Activated naive CD8-positive, alpha-beta T cell treated with anti-CD3 and anti-CD28 coated beads, Interleukin-2, amount 10 ng/mL, durations not matched to agents 7 days and 5 days (primary cell): ENCODE measurements at regions not wholly inside any gene's neighbourhood (a gene's known extent, or its start where the extent isn't known, plus 50 kb on each side); places are given as distances from the start of the nearest gene placed in this dataset.

Source experiments
- ATAC-seq: fragments of 150-1000 bp; cut with Tn5 transposase; one replicate; pipeline ENCODE4 v1.10.0; 2021; ENCODE audit warnings: low read depth, moderate library complexity
- POLR2A ChIA-PET: fragments of 350-600 bp; sonication (Branson Sonifier 250); formaldehyde crosslinking; loops from one replicate; lab custom pipeline; 2021; ENCODE audit warnings: antibody characterized with exemption; lab: Charles Lee
- DNase-seq: peaks from one replicate; pipeline ENCODE4 v3.0.0; 2021
- H3K27ac Mint-ChIP-seq: one replicate; pipeline ENCODE4 v1.8.0; 2022; ENCODE audit warnings: mild to moderate bottlenecking, mixed read lengths
- H3K27me3 Mint-ChIP-seq: one replicate; pipeline ENCODE4 v1.8.0; 2022; ENCODE audit warnings: mild to moderate bottlenecking, moderate library complexity, mixed read lengths
- H3K36me3 Mint-ChIP-seq: one replicate; pipeline ENCODE4 v1.8.0; 2021; ENCODE audit warnings: mild to moderate bottlenecking, mixed read lengths
- H3K4me1 Mint-ChIP-seq: one replicate; pipeline ENCODE4 v1.8.0; 2021; ENCODE audit warnings: mixed read lengths
- H3K4me3 Mint-ChIP-seq: one replicate; pipeline ENCODE4 v1.8.0; 2022; ENCODE audit warnings: mild to moderate bottlenecking, moderate library complexity, mixed read lengths
- H3K9me3 Mint-ChIP-seq: one replicate; pipeline ENCODE4 v1.8.0; 2021; ENCODE audit warnings: mixed read lengths

- ATAC-seq, result no peak
- Mint-ChIP-seq H3K9me3 (peaks cover 2% of the 10 kb centered on the region), H3K36me3 (no peaks in the 10 kb centered on the region), H3K27ac (no peak overlapping the region), H3K4me1 (no peaks in the 10 kb centered on the region), H3K27me3 (no peaks in the 10 kb centered on the region), H3K4me3 (no peak overlapping the region)
- no peak for DNase-seq
- POLR2A ChIA-PET, result no interaction called here
Measured at GRCh38 chr18:27687351-27687979, 489.5 kb downstream of the CDH2 start.

GRCh38 chr18:27685807-27686412, 491.0 kb downstream of the CDH2 start:
- Mint-ChIP-seq H3K27me3 (no peaks in the 10 kb centered on the region), H3K9me3 (peaks cover 2% of the 10 kb centered on the region), H3K27ac (no peak overlapping the region), H3K4me3 (no peak overlapping the region), H3K36me3 (no peaks in the 10 kb centered on the region), H3K4me1 (no peaks in the 10 kb centered on the region)
- DNase-seq (no peak), ATAC-seq (no peak)
- POLR2A ChIA-PET, result no interaction called here

GRCh38 chr18:27685091-27685490, 491.8 kb downstream of the CDH2 start:
- Mint-ChIP-seq H3K27ac (no peak overlapping the region), H3K27me3 (no peaks in the 10 kb centered on the region), H3K9me3 (peaks cover 2% of the 10 kb centered on the region), H3K4me1 (no peaks in the 10 kb centered on the region), H3K36me3 (no peaks in the 10 kb centered on the region), H3K4me3 (no peak overlapping the region)
- POLR2A ChIA-PET, result no interaction called here
- DNase-seq, result no peak
- ATAC-seq, result no peak

- Mint-ChIP-seq H3K36me3 (peaks cover 2% of the 10 kb centered on the region), H3K27me3 (no peaks in the 10 kb centered on the region), H3K27ac (no peak overlapping the region), H3K9me3 (peaks cover 5% of the 10 kb centered on the region), H3K4me1 (no peaks in the 10 kb centered on the region), H3K4me3 (no peak overlapping the region)
- POLR2A ChIA-PET, result no interaction called here
- ATAC-seq (no peak), DNase-seq (no peak)
Measured at GRCh38 chr18:27674411-27674810, 489.3 kb upstream of the CHST9 start.

- Mint-ChIP-seq H3K36me3 (peaks cover 2% of the 10 kb centered on the region), H3K9me3 (peaks cover 5% of the 10 kb centered on the region), H3K4me3 (no peak overlapping the region), H3K4me1 (no peaks in the 10 kb centered on the region), H3K27ac (no peak overlapping the region), H3K27me3 (no peaks in the 10 kb centered on the region)
- POLR2A ChIA-PET, result no interaction called here
- no peak for ATAC-seq
- DNase-seq, result no peak
Measured at GRCh38 chr18:27673861-27674260, 488.8 kb upstream of the CHST9 start.

GRCh38 chr18:27668158-27668557, 483.1 kb upstream of the CHST9 start:
- H3K27ac Mint-ChIP-seq, result no peak overlapping the region
- no peak for ATAC-seq

GRCh38 chr18:27667064-27667463, 482.0 kb upstream of the CHST9 start:
- no peak overlapping the region for H3K27ac Mint-ChIP-seq
- ATAC-seq, result no peak
- H3K4me3 Mint-ChIP-seq, result no peak overlapping the region
- H3K9me3 Mint-ChIP-seq, result peaks cover 3% of the 10 kb centered on the region
- no peaks in the 10 kb centered on the region for H3K36me3 Mint-ChIP-seq
- POLR2A ChIA-PET, result no interaction called here
- H3K27me3 Mint-ChIP-seq, result no peaks in the 10 kb centered on the region
- no peak for DNase-seq
- no peaks in the 10 kb centered on the region for H3K4me1 Mint-ChIP-seq

More at GRCh38 chr18:27668158-27668557, 483.1 kb upstream of the CHST9 start:
- H3K4me1 Mint-ChIP-seq, result no peaks in the 10 kb centered on the region
- H3K9me3 Mint-ChIP-seq, result peaks cover 3% of the 10 kb centered on the region
- POLR2A ChIA-PET, result no interaction called here
- no peak overlapping the region for H3K4me3 Mint-ChIP-seq
- no peaks in the 10 kb centered on the region for H3K27me3 Mint-ChIP-seq
- no peak for DNase-seq
- H3K36me3 Mint-ChIP-seq, result no peaks in the 10 kb centered on the region

- Mint-ChIP-seq H3K27ac (no peak overlapping the region), H3K4me1 (no peaks in the 10 kb centered on the region), H3K9me3 (no peaks in the 10 kb centered on the region), H3K27me3 (no peaks in the 10 kb centered on the region), H3K36me3 (no peaks in the 10 kb centered on the region), H3K4me3 (no peak overlapping the region)
- no peak for ATAC-seq
- DNase-seq, result no peak
- POLR2A ChIA-PET, result no interaction called here
Measured at GRCh38 chr18:27666016-27666415, 480.9 kb upstream of the CHST9 start.

- no peaks in the 10 kb centered on the region for H3K27me3 Mint-ChIP-seq
- POLR2A ChIA-PET, result no interaction called here
Measured at GRCh38 chr18:27665264-27665799, 480.2 kb upstream of the CHST9 start.

GRCh38 chr18:27662949-27663348, 477.8 kb upstream of the CHST9 start:
- Mint-ChIP-seq H3K36me3 (no peaks in the 10 kb centered on the region), H3K4me1 (no peaks in the 10 kb centered on the region), H3K27ac (no peak overlapping the region), H3K9me3 (no peaks in the 10 kb centered on the region), H3K4me3 (no peak overlapping the region), H3K27me3 (no peaks in the 10 kb centered on the region)
- ATAC-seq, result no peak
- POLR2A ChIA-PET, result no interaction called here
- no peak for DNase-seq

More at GRCh38 chr18:27665264-27665799, 480.2 kb upstream of the CHST9 start:
- Mint-ChIP-seq H3K36me3 (no peaks in the 10 kb centered on the region), H3K4me1 (no peaks in the 10 kb centered on the region), H3K4me3 (no peak overlapping the region), H3K27ac (no peak overlapping the region), H3K9me3 (no peaks in the 10 kb centered on the region)
- DNase-seq (no peak), ATAC-seq (no peak)

- Mint-ChIP-seq H3K36me3 (no peaks in the 10 kb centered on the region), H3K4me3 (no peak overlapping the region), H3K27me3 (no peaks in the 10 kb centered on the region), H3K27ac (no peak overlapping the region), H3K4me1 (no peaks in the 10 kb centered on the region), H3K9me3 (no peaks in the 10 kb centered on the region)
- ATAC-seq, result no peak
- POLR2A ChIA-PET, result no interaction called here
- no peak for DNase-seq
Measured at GRCh38 chr18:27662537-27662936, 477.4 kb upstream of the CHST9 start.

GRCh38 chr18:27661320-27662018, 476.4 kb upstream of the CHST9 start:
- ATAC-seq, result no peak

DNA sequence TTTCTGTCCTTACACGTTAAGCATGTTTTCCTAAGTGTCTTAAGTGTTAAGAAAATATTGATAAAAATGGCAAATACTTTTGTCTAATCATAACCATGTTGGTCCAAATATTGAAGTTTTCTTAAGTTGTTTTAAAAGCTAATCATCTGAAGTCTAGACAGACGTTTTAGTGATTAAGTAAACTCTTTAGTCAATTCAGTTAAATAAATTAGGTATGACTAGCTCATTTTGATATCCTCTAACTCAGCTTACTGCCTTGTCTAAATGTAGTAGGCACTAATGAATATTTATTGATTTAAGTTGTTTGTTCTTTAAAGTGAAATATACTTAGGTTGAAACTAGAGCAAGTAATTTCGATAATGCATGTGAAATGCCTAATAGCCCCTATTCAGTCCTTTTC, 471.8 kb upstream of the CHST9 start:
- Mint-ChIP-seq H3K36me3 (no peaks in the 10 kb centered on the region), H3K9me3 (peaks cover 1% of the 10 kb centered on the region), H3K4me1 (no peaks in the 10 kb centered on the region), H3K27me3 (no peaks in the 10 kb centered on the region), H3K4me3 (no peak overlapping the region), H3K27ac (no peak overlapping the region)
- POLR2A ChIA-PET, result no interaction called here
- DNase-seq (no peak), ATAC-seq (no peak)

More at GRCh38 chr18:27661320-27662018, 476.4 kb upstream of the CHST9 start:
- H3K9me3 Mint-ChIP-seq, result no peaks in the 10 kb centered on the region
- H3K36me3 Mint-ChIP-seq, result no peaks in the 10 kb centered on the region
- H3K4me1 Mint-ChIP-seq, result no peaks in the 10 kb centered on the region
- H3K27me3 Mint-ChIP-seq, result no peaks in the 10 kb centered on the region
- no peak for DNase-seq
- POLR2A ChIA-PET, result no interaction called here
- no peak overlapping the region for H3K27ac Mint-ChIP-seq
- H3K4me3 Mint-ChIP-seq, result no peak overlapping the region
